ENCODE measurements at regions not wholly inside any gene's neighbourhood (a gene's known extent, or its start where the extent isn't known, plus 50 kb on each side); places are given as distances from the start of the nearest gene placed in this dataset.

DNA sequence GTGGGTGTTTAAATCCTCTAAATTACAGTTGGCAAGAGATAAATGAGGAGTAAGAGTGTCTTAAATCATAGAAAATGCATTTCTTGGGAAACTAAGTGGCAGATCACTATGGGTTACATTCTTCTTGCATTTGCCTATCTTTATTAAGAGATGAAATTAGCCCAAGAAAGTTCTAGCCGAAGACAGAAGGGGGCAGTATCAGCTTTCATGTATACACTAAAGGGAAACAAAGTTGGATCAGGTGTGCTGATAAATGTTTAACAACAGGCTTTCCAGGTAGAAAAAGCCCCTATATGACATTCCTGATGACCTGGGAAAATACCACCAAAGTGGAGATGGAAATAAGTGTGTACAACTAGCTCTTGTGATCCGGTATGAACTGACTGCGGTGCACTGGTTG lies 81.9 kb upstream of the TLR4 start:
- no peak overlapping the region for H3K9ac ChIP-seq (ENCODE audit: control insufficient read depth, insufficient read depth, low read length)
- H3K4me3 ChIP-seq: no peak overlapping the region
- BruUV-seq (replicated peaks): no TSS peak
- ChIA-PET POLR2A (no interaction called here), SMC1A (ENCODE audit: uncharacterized antibody, unreplicated experiment) (interaction anchor here (1.2 to 1.4 kb wide), 2 partner anchors 8 to 455 kb away, joined by 3 to 4 read pairs; no protein-coding TSS in a partner anchor), CTCF (interaction anchor here (0.6 to 1.6 kb wide), 3 partner anchors 11 to 1052 kb away, joined by 3 to 4 read pairs (median 3); no protein-coding TSS in a partner anchor), RAD21 (ENCODE audit: unreplicated experiment) (no interaction called here)
- TF ChIP-seq NFIC (IDR thresholded peaks at IDR 0.05; ENCODE audit: low read depth, low read length) (no peak), SMAD5 (IDR thresholded peaks at IDR 0.05; ENCODE audit: low read depth) (no peak), MYC (IDR thresholded peaks at IDR 0.05; ENCODE audit: insufficient read depth, insufficient read length, insufficient replicate concordance, low read length, severe bottlenecking) (no peak), SMARCA5 (IDR thresholded peaks at IDR 0.05) (no peak), ZBED1 (IDR thresholded peaks at IDR 0.05; ENCODE audit: borderline replicate concordance) (no peak), CHD2 (IDR thresholded peaks at IDR 0.05; ENCODE audit: borderline replicate concordance, low read depth, low read length) (no peak), HDGF (IDR thresholded peaks at IDR 0.05) (no peak), BCL11A (IDR thresholded peaks at IDR 0.05; ENCODE audit: low read depth, low read length) (no peak), RUNX3 (IDR thresholded peaks at IDR 0.05; ENCODE audit: low read length) (no peak), STAT3 (IDR thresholded peaks at IDR 0.05; ENCODE audit: low read depth, low read length) (no peak), YY1 (IDR thresholded peaks at IDR 0.05; ENCODE audit: low read depth, low read length) (no peak), POLR2AphosphoS2 (IDR thresholded peaks at IDR 0.05; ENCODE audit: low read depth, low read length) (no peak)
- TF ChIP-seq, protein P1, sequence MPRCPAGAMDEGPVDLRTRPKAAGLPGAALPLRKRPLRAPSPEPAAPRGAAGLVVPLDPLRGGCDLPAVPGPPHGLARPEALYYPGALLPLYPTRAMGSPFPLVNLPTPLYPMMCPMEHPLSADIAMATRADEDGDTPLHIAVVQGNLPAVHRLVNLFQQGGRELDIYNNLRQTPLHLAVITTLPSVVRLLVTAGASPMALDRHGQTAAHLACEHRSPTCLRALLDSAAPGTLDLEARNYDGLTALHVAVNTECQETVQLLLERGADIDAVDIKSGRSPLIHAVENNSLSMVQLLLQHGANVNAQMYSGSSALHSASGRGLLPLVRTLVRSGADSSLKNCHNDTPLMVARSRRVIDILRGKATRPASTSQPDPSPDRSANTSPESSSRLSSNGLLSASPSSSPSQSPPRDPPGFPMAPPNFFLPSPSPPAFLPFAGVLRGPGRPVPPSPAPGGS (IDR thresholded peaks at IDR 0.05; ENCODE audit: borderline replicate concordance, insufficient read depth, low read depth, low read length, poor library complexity, severe bottlenecking): no peak
- TF ChIP-seq, protein P2, sequence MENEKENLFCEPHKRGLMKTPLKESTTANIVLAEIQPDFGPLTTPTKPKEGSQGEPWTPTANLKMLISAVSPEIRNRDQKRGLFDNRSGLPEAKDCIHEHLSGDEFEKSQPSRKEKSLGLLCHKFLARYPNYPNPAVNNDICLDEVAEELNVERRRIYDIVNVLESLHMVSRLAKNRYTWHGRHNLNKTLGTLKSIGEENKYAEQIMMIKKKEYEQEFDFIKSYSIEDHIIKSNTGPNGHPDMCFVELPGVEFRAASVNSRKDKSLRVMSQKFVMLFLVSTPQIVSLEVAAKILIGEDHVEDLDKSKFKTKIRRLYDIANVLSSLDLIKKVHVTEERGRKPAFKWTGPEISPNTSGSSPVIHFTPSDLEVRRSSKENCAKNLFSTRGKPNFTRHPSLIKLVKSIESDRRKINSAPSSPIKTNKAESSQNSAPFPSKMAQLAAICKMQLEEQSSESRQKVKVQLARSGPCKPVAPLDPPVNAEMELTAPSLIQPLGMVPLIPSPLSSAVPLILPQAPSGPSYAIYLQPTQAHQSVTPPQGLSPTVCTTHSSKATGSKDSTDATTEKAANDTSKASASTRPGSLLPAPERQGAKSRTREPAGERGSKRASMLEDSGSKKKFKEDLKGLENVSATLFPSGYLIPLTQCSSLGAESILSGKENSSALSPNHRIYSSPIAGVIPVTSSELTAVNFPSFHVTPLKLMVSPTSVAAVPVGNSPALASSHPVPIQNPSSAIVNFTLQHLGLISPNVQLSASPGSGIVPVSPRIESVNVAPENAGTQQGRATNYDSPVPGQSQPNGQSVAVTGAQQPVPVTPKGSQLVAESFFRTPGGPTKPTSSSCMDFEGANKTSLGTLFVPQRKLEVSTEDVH (IDR thresholded peaks at IDR 0.05; ENCODE audit: low read depth, partially characterized antibody): no peak
- TF ChIP-seq, protein P3, sequence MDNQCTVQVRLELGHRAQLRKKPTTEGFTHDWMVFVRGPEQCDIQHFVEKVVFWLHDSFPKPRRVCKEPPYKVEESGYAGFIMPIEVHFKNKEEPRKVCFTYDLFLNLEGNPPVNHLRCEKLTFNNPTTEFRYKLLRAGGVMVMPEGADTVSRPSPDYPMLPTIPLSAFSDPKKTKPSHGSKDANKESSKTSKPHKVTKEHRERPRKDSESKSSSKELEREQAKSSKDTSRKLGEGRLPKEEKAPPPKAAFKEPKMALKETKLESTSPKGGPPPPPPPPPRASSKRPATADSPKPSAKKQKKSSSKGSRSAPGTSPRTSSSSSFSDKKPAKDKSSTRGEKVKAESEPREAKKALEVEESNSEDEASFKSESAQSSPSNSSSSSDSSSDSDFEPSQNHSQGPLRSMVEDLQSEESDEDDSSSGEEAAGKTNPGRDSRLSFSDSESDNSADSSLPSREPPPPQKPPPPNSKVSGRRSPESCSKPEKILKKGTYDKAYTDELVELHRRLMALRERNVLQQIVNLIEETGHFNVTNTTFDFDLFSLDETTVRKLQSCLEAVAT (IDR thresholded peaks at IDR 0.05): no peak
- TF ChIP-seq, protein P4, sequence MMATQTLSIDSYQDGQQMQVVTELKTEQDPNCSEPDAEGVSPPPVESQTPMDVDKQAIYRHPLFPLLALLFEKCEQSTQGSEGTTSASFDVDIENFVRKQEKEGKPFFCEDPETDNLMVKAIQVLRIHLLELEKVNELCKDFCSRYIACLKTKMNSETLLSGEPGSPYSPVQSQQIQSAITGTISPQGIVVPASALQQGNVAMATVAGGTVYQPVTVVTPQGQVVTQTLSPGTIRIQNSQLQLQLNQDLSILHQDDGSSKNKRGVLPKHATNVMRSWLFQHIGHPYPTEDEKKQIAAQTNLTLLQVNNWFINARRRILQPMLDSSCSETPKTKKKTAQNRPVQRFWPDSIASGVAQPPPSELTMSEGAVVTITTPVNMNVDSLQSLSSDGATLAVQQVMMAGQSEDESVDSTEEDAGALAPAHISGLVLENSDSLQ (IDR thresholded peaks at IDR 0.05): no peak
- TF ChIP-seq, protein P5, sequence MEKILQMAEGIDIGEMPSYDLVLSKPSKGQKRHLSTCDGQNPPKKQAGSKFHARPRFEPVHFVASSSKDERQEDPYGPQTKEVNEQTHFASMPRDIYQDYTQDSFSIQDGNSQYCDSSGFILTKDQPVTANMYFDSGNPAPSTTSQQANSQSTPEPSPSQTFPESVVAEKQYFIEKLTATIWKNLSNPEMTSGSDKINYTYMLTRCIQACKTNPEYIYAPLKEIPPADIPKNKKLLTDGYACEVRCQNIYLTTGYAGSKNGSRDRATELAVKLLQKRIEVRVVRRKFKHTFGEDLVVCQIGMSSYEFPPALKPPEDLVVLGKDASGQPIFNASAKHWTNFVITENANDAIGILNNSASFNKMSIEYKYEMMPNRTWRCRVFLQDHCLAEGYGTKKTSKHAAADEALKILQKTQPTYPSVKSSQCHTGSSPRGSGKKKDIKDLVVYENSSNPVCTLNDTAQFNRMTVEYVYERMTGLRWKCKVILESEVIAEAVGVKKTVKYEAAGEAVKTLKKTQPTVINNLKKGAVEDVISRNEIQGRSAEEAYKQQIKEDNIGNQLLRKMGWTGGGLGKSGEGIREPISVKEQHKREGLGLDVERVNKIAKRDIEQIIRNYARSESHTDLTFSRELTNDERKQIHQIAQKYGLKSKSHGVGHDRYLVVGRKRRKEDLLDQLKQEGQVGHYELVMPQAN (conservative IDR thresholded peaks at IDR 0.05): no peak
- in situ Hi-C loops (cut with MboI): no loop called here
- intact Hi-C loops (cut with micrococcal nuclease; ENCODE audit: unreplicated experiment): no loop called here
- DNase-seq (ENCODE audit: low read depth, low spot score): no peak
- H2AFZ ChIP-seq (ENCODE audit: control insufficient read depth, low read depth, low read length): no peak overlapping the region
- WGBS (ENCODE audit: insufficient coverage, insufficient replicate concordance, low lambda C conversion rate, missing lambda C conversion rate): 47% methylated on average over 3 of the region's 3 CpGs
- H3K4me2 ChIP-seq (ENCODE audit: control insufficient read depth, insufficient read depth): no peak overlapping the region
- no peak overlapping the region for H3K27ac ChIP-seq (ENCODE audit: control insufficient read depth, insufficient read depth)
- H3K4me1 ChIP-seq (ENCODE audit: control insufficient read depth, insufficient read depth, low read length): no peaks in the 10 kb centered on the region
- H3K79me2 ChIP-seq (ENCODE audit: control insufficient read depth, insufficient read depth, low read length): no peaks in the 10 kb centered on the region
- H3K9me3 ChIP-seq (replicated peaks; ENCODE audit: control insufficient read depth, insufficient read depth, low read length): no peaks in the 10 kb centered on the region; the same call in 2 of the 3 replicates
- no peaks in the 10 kb centered on the region for H3K27me3 ChIP-seq (replicated peaks in 1 of 2; ENCODE audit: control insufficient read depth in 2 of 2, insufficient read depth in 2 of 2, low read length in 1 of 2)
- H3K36me3 ChIP-seq (ENCODE audit: control insufficient read depth in 2 of 2, insufficient read depth in 2 of 2, low read length in 1 of 2): no peaks in the 10 kb centered on the region
- no peak for ATAC-seq
- no peaks in the 10 kb centered on the region for H4K20me1 ChIP-seq (ENCODE audit: control insufficient read depth, insufficient read depth)
- FAIRE-seq: no peak
